ENCODE measurements at regions not wholly inside any gene's neighbourhood (a gene's known extent, or its start where the extent isn't known, plus 50 kb on each side); places are given as distances from the start of the nearest gene placed in this dataset.

GRCh38 chr5:29382780-29383179, 1810.7 kb upstream of the CDH6 start:
- no peak overlapping the region for H3K4me2 ChIP-seq (ENCODE audit: insufficient read depth, low read length)
- H4K20me1 ChIP-seq (replicated peaks; ENCODE audit: control insufficient read depth, extremely low read depth, insufficient read depth, low read length) = no peaks in the 10 kb centered on the region
- peaks cover 2% of the 10 kb centered on the region for H3K9me3 ChIP-seq (replicated peaks; ENCODE audit: control insufficient read depth, insufficient read depth, low read length)
- no peaks in the 10 kb centered on the region for H3K4me1 ChIP-seq (ENCODE audit: control insufficient read depth, extremely low read depth, insufficient read depth, low read length)
- DNase-seq (ENCODE audit: low read depth, low spot score) (no peak), FAIRE-seq (no peak)
- BruUV-seq (replicated peaks) = no TSS peak
- TF ChIP-seq MAX (IDR thresholded peaks at IDR 0.05; ENCODE audit: insufficient read depth, insufficient read length) (no peak), GATA2 (IDR thresholded peaks at IDR 0.05; ENCODE audit: insufficient read depth, insufficient read length, low read depth, low read length) (no peak), CTCF (IDR thresholded peaks at IDR 0.05; ENCODE audit: extremely low read depth in 1 of 2, insufficient read depth in 1 of 2, low read depth in 1 of 2, low read length in 2 of 2) (no peak), FOS (IDR thresholded peaks at IDR 0.05; ENCODE audit: borderline replicate concordance, insufficient read depth, low read length) (no peak), EZH2 (IDR thresholded peaks at IDR 0.05; ENCODE audit: borderline replicate concordance, low read depth, low read length, severe bottlenecking) (no peak)
- no peaks in the 10 kb centered on the region for H3K79me2 ChIP-seq (ENCODE audit: control insufficient read depth, insufficient read depth, low read length)
- ChIA-PET CTCF (no interaction called here), POLR2A (no interaction called here)
- dilution Hi-C loops (cut with MboI; ENCODE audit: extremely low pct_ligation_motif_present, low sequenced_read_pairs) = no loop called here
- no peaks in the 10 kb centered on the region for H3K9me1 ChIP-seq (replicated peaks; ENCODE audit: control insufficient read depth, extremely low read depth, insufficient read depth, low read length)
- no peak overlapping the region for H3K9ac ChIP-seq (replicated peaks; ENCODE audit: extremely low read depth, insufficient read depth, low read length)
- H3K27ac ChIP-seq (ENCODE audit: insufficient read depth, low read depth, low read length) = no peak overlapping the region
- no peaks in the 10 kb centered on the region for H3K27me3 ChIP-seq (ENCODE audit: control insufficient read depth in 2 of 2, insufficient read depth in 2 of 2, low read length in 2 of 2)
- no peak overlapping the region for H2AFZ ChIP-seq (ENCODE audit: low read depth, low read length)
- intact Hi-C loops (cut with micrococcal nuclease) = no loop called here
- H3K36me3 ChIP-seq (ENCODE audit: control insufficient read depth in 2 of 2, extremely low read depth in 1 of 2, insufficient read depth in 2 of 2, low read length in 2 of 2) = no peaks in the 10 kb centered on the region
- no peak overlapping the region for H3K4me3 ChIP-seq (replicated peaks in 1 of 3; ENCODE audit: insufficient read depth in 1 of 3, low read depth in 1 of 3, low read length in 3 of 3)

GRCh38 chr5:29380029-29380428, 1813.5 kb upstream of the CDH6 start:
- intact Hi-C loops (cut with micrococcal nuclease) = no loop called here
- H3K9me3 ChIP-seq (replicated peaks; ENCODE audit: control insufficient read depth, insufficient read depth, low read length) = peaks cover 2% of the 10 kb centered on the region
- ChIA-PET POLR2A (no interaction called here), CTCF (no interaction called here)
- dilution Hi-C loops (cut with MboI; ENCODE audit: extremely low pct_ligation_motif_present, low sequenced_read_pairs) = no loop called here
- H3K27ac ChIP-seq (ENCODE audit: insufficient read depth, low read depth, low read length) = no peak overlapping the region
- no peaks in the 10 kb centered on the region for H4K20me1 ChIP-seq (replicated peaks; ENCODE audit: control insufficient read depth, extremely low read depth, insufficient read depth, low read length)
- no peaks in the 10 kb centered on the region for H3K27me3 ChIP-seq (ENCODE audit: control insufficient read depth in 2 of 2, insufficient read depth in 2 of 2, low read length in 2 of 2)
- no TSS peak for BruUV-seq (replicated peaks)
- no peak overlapping the region for H3K4me2 ChIP-seq (ENCODE audit: insufficient read depth, low read length)
- H3K4me3 ChIP-seq (replicated peaks in 1 of 3; ENCODE audit: insufficient read depth in 1 of 3, low read depth in 1 of 3, low read length in 3 of 3) = no peak overlapping the region
- no peak overlapping the region for H3K9ac ChIP-seq (replicated peaks; ENCODE audit: extremely low read depth, insufficient read depth, low read length)
- no peak overlapping the region for H2AFZ ChIP-seq (ENCODE audit: low read depth, low read length)
- DNase-seq (ENCODE audit: low read depth, low spot score) (no peak), FAIRE-seq (no peak)
- H3K4me1 ChIP-seq (ENCODE audit: control insufficient read depth, extremely low read depth, insufficient read depth, low read length) = no peaks in the 10 kb centered on the region
- H3K79me2 ChIP-seq (ENCODE audit: control insufficient read depth, insufficient read depth, low read length) = no peaks in the 10 kb centered on the region
- TF ChIP-seq CTCF (IDR thresholded peaks at IDR 0.05; ENCODE audit: extremely low read depth in 1 of 2, insufficient read depth in 1 of 2, low read depth in 1 of 2, low read length in 2 of 2) (no peak), MYC (IDR thresholded peaks at IDR 0.05; ENCODE audit: low read depth, low read length) (no peak), MAX (IDR thresholded peaks at IDR 0.05; ENCODE audit: insufficient read depth, insufficient read length) (no peak), FOS (IDR thresholded peaks at IDR 0.05; ENCODE audit: borderline replicate concordance, insufficient read depth, low read length) (no peak), JUN (IDR thresholded peaks at IDR 0.05; ENCODE audit: borderline replicate concordance, insufficient read depth, insufficient read length, low read depth) (no peak), POLR2A (IDR thresholded peaks at IDR 0.05; ENCODE audit: low read depth, low read length) (no peak), POLR2AphosphoS5 (IDR thresholded peaks at IDR 0.05; ENCODE audit: insufficient read depth, low read depth, low read length) (no peak), GATA2 (IDR thresholded peaks at IDR 0.05; ENCODE audit: insufficient read depth, insufficient read length, low read depth, low read length) (no peak), EZH2 (IDR thresholded peaks at IDR 0.05; ENCODE audit: borderline replicate concordance, low read depth, low read length, severe bottlenecking) (no peak)
- H3K36me3 ChIP-seq (ENCODE audit: control insufficient read depth in 2 of 2, extremely low read depth in 1 of 2, insufficient read depth in 2 of 2, low read length in 2 of 2) = no peaks in the 10 kb centered on the region
- no peaks in the 10 kb centered on the region for H3K9me1 ChIP-seq (replicated peaks; ENCODE audit: control insufficient read depth, extremely low read depth, insufficient read depth, low read length)

Data from endothelial cell of umbilical vein (primary cell).